ENCODE measurements at regions not wholly inside any gene's neighbourhood (a gene's known extent, or its start where the extent isn't known, plus 50 kb on each side); places are given as distances from the start of the nearest gene placed in this dataset.

GRCh38 chr20:54276577-54277169 is 68.8 kb downstream of the PFDN4 start (continued):
- TF ChIP-seq ATF3 (IDR thresholded peaks at IDR 0.05) (no peak), TAF1 (conservative IDR thresholded peaks at IDR 0.05) (no peak), SP1 (IDR thresholded peaks at IDR 0.05) (no peak), REST (IDR thresholded peaks at IDR 0.05) (no peak)

DNA sequence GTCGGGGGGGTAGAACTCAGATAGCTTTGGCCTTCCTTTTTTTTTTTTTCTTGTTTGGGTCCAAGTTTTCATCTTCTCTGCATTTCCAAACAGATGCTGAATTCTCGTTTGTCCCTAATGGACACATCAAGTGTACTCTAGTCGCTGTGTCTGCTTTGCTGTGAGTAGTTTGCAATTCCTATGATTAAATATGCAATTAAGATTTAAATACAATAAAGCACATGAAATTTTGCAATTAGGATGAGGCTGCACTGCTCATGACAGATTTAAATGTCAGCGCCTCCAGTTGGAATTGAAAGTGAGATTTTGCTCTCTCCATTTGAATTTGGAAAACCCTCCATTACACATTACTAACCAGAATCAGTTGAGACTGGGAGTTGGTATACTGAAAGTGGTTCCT is 70.4 kb downstream of the PFDN4 start:
- 82% methylated on average over 4 of the region's 4 CpGs for WGBS
- Histone ChIP-seq H3K27ac (ENCODE audit: low read depth in 1 of 2, low read length in 2 of 2) (no peak overlapping the region), H3K9ac (ENCODE audit: low read depth in 1 of 2, low read length in 2 of 2) (no peak overlapping the region), H3K36me3 (ENCODE audit: control insufficient read depth in 4 of 4, insufficient read depth in 3 of 4, low read depth in 1 of 4, low read length in 3 of 4) (no peaks in the 10 kb centered on the region), H3K27me3 (ENCODE audit: control insufficient read depth in 4 of 4, insufficient read depth in 4 of 4, low read length in 3 of 4) (no peaks in the 10 kb centered on the region), H3K4me3 (ENCODE audit: low read depth in 1 of 3, low read length in 3 of 3) (no peak overlapping the region), H3K9me3 (ENCODE audit: control insufficient read depth in 4 of 4, low read length in 3 of 4) (no peaks in the 10 kb centered on the region), H3K4me1 (ENCODE audit: control insufficient read depth in 4 of 4, insufficient read depth in 4 of 4, low read length in 3 of 4) (no peaks in the 10 kb centered on the region)
- TF ChIP-seq GABPA (IDR thresholded peaks at IDR 0.05 in 1 of 2, conservative IDR thresholded peaks at IDR 0.05 in 1 of 2) (no peak), ATF3 (IDR thresholded peaks at IDR 0.05) (no peak), MAX (IDR thresholded peaks at IDR 0.05) (no peak), RAD21 (IDR thresholded peaks at IDR 0.05) (no peak), RXRA (IDR thresholded peaks at IDR 0.05) (no peak), REST (IDR thresholded peaks at IDR 0.05) (no peak), TAF1 (conservative IDR thresholded peaks at IDR 0.05) (no peak), FOXA1 (IDR thresholded peaks at IDR 0.05) (no peak), YY1 (IDR thresholded peaks at IDR 0.05) (no peak), CTCF (IDR thresholded peaks at IDR 0.05; ENCODE audit: low read depth, low read length, missing input control) (no peak), EGR1 (IDR thresholded peaks at IDR 0.05; ENCODE audit: low read depth in 2 of 2) (no peak), HNF4A (conservative IDR thresholded peaks at IDR 0.05) (no peak), SP1 (IDR thresholded peaks at IDR 0.05) (no peak), ZBTB33 (IDR thresholded peaks at IDR 0.05) (no peak), NR2F2 (IDR thresholded peaks at IDR 0.05) (no peak)
- no peak for DNase-seq (ENCODE audit: low spot score)

Measured in liver (tissue), 8 donors.